SIG-M5 treated with dmso at 0.1 percent for 504 hours (cell line): ENCODE measurements at regions not wholly inside any gene's neighbourhood (a gene's known extent, or its start where the extent isn't known, plus 50 kb on each side); places are given as distances from the start of the nearest gene placed in this dataset.

Experiments used
- DNase-seq: peaks from one replicate; lab custom pipeline; 2025; ENCODE audit not compliant: unreplicated experiment; lab: John Stamatoyannopoulos, UW

- DNase-seq = no peak
Measured at GRCh38 chr10:131766096-131766495, 134.7 kb upstream of the PPP2R2D start.

GRCh38 chr10:131767716-131768115, 133.1 kb upstream of the PPP2R2D start:
- no peak for DNase-seq

- no peak for DNase-seq
Measured at GRCh38 chr10:131769571-131770410, 131.0 kb upstream of the PPP2R2D start.

GRCh38 chr10:131770946-131771633, 129.7 kb upstream of the PPP2R2D start:
- DNase-seq = no peak

- no peak for DNase-seq
Measured at GRCh38 chr10:131771634-131772358, 129.0 kb upstream of the PPP2R2D start.

DNA sequence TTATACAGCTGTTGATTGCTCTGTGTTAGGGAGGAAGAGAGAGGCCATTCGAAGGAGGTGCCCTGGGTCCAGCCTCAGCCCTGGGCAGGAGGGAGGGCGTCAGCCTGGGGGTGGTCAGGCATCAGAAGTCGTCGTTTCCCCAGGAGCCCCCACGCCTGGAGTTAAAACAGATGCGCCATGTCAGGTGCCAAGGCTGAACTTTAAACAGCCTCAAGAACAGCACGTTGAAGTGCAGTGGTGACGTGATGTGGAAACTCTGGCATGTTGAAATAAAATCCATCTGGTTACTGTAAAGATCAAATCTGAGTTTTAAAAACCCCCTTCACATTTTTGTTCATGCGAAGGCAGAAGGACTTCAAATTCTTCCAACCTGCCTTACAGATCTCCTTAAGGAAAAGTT, 128.4 kb upstream of the PPP2R2D start:
- DNase-seq = no peak

DNA sequence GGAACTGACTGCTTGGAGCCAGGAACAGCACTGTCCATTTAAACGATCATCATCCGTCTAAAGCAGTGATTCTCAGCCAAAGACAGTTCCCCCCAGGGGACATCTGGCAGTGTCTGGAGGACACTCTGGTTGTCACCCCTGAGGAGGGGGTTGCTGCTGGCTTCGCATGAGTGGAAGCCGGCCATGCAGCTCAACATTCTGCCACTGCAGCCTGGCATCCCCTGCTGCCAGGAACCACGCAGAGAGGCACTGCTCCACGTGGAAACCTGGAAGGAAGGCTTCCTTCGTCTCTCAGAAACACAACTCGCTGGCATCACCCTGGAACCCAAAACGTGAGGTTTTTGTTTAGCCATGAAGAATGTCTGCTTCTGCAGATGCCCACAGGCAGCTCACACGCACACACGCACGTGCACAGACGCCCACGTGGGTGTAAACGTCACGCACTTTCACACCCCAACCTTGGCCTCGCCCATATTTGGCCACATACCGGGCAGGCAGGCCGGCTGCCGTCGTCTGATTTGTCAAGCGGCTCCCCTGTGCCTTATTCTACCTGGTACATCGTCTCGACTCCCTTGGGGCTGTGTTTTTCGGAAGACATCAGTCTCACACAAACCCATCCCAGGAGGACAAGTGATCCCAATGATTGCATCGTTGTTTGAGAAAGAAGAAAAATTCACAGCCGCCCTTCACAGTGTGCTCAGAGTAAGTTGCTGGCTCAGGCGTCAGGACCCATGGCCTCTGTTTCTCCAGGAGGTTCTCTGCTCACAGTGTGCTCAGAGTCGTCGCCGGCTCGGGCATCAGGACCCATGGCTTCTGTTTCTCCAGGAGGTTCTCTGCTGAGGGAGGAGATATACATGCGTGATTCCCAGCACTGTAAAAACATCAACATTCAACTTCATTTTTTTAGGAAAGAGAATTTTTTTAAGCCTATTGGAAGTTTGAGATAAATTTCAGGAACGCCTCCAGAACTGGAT, 127.2 kb upstream of the PPP2R2D start:
- no peak for DNase-seq

DNA sequence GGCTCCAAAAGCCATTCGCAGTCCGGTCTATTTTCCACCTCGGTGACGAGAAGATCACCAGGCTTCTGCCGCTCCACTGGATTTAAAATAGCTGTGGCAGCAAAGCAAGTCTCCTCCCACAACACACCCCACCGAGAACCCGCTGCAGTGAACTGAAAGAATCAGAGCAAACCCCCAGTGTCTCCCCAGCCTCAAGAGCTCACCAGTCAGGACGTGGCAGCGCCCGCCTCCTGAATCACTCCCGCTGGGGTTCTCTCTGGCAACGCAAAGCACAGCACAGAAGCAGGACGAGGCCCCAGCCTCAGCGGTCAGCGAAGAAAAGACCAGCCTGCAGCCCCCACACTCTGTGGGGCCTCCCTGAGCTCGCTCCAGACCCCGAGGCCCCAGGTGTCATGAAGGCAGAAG, 126.1 kb upstream of the PPP2R2D start:
- no peak for DNase-seq

GRCh38 chr10:131775433-131775832, 125.4 kb upstream of the PPP2R2D start:
- no peak for DNase-seq

- DNase-seq = no peak
Measured at GRCh38 chr10:131775833-131776232, 125.0 kb upstream of the PPP2R2D start.

- DNase-seq = no peak
Measured at GRCh38 chr10:131776496-131776895, 124.3 kb upstream of the PPP2R2D start.

DNA sequence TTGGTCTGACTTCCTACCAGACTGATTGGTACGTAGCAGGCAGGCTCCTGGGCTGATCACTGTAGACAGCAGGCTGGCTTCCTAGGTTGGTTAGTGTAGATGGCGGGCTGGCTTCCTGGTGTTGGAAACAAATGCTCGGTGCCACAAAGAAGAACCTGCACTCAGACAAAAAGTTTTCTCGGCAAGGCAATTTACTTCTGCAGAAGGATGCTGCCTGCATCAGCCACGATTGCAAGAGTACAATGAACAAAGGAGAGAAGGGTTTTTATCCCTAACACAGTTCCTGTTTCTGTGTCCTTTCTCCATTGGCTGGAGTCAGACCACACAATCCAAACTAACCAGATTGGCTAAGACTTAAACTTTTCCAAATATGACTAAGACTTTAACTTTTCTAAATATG, 123.6 kb upstream of the PPP2R2D start:
- DNase-seq = no peak

DNA sequence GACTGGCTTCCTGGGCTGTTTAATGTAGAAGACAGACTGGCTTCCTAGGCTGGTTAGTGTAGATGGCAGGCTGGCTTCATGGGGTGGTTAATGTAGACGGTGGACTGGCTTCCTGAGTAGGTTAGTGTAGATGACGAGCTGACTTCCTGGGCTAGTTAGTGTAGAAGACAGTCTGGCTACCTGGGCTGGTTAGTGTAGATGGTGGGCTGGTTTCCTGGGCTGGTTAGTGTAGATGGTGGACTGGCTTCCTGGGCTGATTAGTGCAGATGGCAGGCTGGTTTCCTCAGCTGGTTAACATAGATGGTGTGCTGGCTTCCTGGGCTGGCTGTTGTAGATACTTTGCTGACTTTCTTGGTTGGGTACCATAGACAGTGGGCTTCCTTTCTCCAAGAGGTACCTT, 122.9 kb upstream of the PPP2R2D start:
- DNase-seq = no peak

DNA sequence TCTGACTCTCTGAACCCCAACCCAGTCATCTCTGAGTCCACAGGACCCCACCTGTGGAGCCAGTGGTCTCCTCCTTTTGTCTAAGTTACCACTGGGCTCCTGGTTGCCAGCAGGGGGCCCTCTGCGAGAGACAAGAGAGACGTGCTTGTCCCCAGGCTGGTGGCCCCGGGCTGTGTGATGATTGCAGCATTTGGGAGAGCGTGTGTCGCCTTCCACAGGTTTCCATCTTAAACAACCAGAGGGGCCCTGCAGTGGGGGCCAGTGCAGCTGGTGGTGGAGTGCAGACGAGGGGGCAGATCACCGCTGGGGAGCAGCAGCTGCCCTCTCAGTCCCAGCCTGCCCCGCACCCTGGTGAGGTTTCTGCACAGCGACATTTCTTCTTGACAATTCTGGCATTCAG, 122.4 kb upstream of the PPP2R2D start:
- DNase-seq = no peak

DNA sequence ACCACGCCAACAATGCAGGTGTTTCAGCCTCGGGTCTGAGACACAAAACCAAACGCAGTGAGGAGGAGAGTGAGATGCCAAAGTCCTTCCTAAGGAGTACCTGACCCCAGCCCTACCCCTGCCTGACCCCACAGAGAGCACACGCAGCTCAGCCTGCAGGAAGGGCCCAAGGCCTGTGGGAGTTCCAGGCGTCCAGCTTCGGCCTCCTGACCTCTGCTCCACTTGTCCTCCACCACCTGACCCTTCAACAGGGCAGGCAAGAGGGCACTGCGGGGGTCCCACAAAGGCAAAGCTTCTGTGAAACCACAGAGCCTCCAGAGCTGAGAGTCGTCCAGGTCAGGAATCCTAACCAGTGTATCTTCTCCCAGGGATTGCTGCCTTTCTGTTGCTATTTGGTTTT, 122.0 kb upstream of the PPP2R2D start:
- DNase-seq = no peak

GRCh38 chr10:131779661-131780394, 121.0 kb upstream of the PPP2R2D start:
- DNase-seq = no peak

DNA sequence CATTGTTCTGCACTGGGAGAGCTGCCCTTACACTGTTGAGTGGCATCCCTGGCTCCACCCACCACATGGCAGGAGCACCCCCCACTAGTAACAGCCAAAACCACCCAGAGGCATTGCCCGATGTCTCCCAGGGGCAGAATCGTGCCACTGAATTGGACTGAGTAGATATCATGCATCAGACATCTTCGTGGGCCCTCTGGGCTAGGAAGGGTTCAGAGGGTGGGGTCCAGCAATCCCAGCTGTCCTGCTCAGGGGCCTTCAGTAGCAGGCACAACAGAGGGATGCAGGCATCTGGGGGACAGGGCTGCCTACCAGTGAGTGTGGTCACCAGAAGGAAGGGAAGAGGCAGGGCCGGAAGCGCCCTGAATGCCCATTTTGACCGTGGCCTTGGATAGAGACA, 119.7 kb upstream of the PPP2R2D start:
- no peak for DNase-seq

GRCh38 chr10:131781791-131782190, 119.0 kb upstream of the PPP2R2D start:
- no peak for DNase-seq

DNA sequence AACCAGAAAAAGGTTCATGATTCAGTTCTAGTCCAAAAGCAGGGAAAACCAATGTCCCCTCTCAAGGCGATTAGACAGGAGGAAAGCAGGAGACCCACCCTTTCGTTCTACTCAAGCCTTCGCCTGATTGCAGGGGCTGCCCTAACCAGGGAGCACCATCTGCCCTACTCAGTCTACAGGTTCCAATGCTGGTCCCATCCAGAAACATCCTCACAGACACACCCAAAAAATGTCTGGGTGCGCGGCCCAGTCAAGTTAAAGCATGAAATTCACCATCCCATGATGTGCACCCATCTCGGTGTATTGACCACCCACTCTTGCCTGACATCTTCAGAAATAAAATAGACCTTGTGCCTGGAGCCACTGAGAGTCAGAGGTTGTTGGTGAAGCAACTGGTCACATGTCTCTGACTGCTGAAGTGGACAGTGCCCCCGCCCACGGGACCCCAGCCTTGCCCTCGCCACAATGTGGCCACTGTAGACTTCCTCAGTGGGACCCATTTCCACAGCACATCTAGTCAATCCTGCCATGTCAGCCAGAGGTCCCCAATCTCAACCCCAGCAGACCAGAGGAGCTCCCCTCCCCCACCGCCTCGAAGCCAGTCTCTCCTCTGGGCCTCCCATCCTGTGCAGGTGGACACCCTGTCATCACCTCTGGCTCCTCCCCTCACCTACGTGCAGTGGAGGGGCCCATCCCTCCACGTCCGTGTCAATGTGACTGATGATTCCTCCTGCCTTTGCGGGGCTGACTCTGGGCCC, 116.3 kb upstream of the PPP2R2D start:
- no peak for DNase-seq
